NOMO-1 treated with DMSO at 0.1 percent for 48 hours (cell line): ENCODE measurements at regions not wholly inside any gene's neighbourhood (a gene's known extent, or its start where the extent isn't known, plus 50 kb on each side); places are given as distances from the start of the nearest gene placed in this dataset.
"Not testable (repeated sequence)": the region's sequence is repeated elsewhere in the genome, so short reads cannot be mapped to it uniquely, and the experiment has no call there.

Experiments
- DNase-seq: peaks from one replicate; lab custom pipeline; 2025; ENCODE audit not compliant: unreplicated experiment; lab: John Stamatoyannopoulos, UW

DNA sequence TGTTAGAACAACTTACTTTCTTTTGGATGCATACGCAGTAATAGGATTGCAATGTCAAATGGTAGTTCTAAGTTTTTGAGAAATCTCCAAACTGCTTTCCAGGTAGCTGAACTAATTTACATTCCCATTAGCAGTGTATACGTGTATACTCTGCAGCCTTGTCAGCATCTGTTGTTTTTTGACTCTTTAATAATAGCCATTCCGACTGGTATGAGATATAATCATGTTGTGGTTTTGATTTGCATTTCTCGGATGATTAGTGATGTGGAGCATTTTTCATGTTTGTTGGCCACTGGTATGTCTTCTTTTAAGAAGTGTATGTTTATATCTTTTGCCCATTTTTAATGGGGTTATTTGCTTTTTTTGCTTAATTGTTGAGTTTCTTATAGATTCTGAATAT lies 76.9 kb upstream of the HNRNPA1L2 start:
- DNase-seq = not testable (repeated sequence)

DNA sequence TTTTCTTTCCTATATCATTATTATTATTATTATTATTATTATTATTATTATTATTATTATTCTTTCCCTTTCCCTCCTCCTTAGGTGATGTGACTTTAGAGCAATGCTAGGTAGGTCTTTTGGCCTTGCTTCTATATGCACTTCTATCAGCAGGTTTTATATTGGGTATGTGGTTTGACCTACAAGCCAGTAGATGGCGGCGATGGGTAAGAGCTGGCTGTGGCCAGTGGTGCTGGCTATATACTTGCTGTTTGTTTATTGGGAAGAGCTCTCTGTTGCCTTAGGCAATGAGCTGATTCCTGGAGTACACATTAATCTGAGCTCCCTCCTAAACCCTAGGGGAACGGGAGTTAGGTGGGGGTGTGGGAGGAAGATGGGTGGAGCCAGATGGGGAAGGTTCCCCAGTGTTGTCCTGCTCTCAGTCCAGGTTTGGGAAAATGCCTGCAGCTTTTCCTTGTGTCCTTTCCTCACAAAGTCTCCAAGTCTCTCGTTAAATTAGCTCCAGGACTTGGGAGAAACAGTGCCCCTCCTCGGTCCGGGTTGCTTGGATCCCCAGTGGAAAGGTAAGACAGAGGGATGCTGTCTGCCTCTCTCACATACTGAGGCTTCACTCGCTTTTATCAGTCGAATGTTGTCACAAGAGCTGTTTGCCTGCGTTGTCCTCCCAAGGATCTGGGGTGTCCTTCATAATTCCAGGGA lies 72.2 kb upstream of the HNRNPA1L2 start:
- DNase-seq = peak; percentile 66

DNA sequence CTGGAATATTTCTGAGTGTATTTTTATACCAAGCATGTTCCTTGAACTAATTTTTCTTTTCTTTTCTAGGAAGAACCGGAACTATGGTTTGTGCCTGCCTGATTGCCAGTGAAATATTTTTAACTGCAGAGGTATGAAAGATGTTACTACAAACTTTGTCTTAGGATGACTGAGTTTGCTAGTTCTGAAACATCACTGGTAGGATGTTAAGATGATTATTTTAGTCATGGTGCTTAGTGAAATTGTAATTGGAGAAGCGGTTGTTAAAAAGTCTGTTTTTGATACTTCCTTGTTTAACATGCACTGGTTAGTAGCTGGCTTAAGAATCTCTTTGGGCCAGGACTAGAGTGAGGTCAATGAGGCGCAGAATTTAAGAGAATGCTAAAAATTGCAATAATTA lies 71.1 kb upstream of the HNRNPA1L2 start:
- not testable (repeated sequence) for DNase-seq

DNA sequence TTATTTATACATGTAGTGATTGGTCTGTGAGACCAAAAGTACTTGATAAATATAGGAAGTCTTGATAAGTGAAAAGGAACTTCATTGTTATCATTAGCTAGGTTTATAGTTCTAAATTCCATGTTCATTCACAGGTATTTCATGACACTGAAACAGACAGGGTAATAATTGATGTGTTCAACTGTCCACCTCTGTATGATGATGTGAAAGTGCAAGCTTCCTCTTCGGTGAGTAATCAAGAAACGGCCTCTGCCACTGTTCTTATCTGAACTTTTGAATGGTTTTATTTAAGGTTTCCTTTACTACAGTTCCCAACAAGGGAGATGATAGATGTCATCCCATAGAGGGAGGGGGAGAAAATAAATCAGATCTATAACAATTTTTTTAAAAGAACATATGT lies 59.3 kb upstream of the HNRNPA1L2 start:
- DNase-seq = peak; percentile 57
